Memory B cell (primary cell): ENCODE measurements at regions not wholly inside any gene's neighbourhood (a gene's known extent, or its start where the extent isn't known, plus 50 kb on each side); places are given as distances from the start of the nearest gene placed in this dataset.
"Not testable (repeated sequence)": the region's sequence is repeated elsewhere in the genome, so short reads cannot be mapped to it uniquely, and the experiment has no call there.

Experiments
- ATAC-seq: fragments of 150-1000 bp; cut with Tn5 transposase; 2 replicates; pipeline ENCODE4 v1.10.0; 2021; ENCODE audit warnings: low read depth, mild to moderate bottlenecking, moderate library complexity
- DNase-seq, 2 donors: peaks; one replicate each; pipeline ENCODE4 v3.0.0; 2022; ENCODE audit warnings: low spot score in 2 of 2
- H3K27ac Mint-ChIP-seq: one replicate; pipeline ENCODE4 v1.8.0; 2022; ENCODE audit warnings: mild to moderate bottlenecking, moderate library complexity, mixed read lengths
- H3K27me3 Mint-ChIP-seq: one replicate; pipeline ENCODE4 v1.8.0; 2022; ENCODE audit warnings: mixed read lengths
- H3K36me3 Mint-ChIP-seq: one replicate; pipeline ENCODE4 v1.8.0; 2022; ENCODE audit warnings: mild to moderate bottlenecking, mixed read lengths
- H3K4me1 Mint-ChIP-seq: one replicate; pipeline ENCODE4 v1.8.0; 2022; ENCODE audit warnings: mixed read lengths
- H3K4me3 Mint-ChIP-seq: one replicate; pipeline ENCODE4 v1.8.0; 2022; ENCODE audit warnings: mild to moderate bottlenecking, moderate library complexity, mixed read lengths
- H3K9me3 Mint-ChIP-seq: one replicate; pipeline ENCODE4 v1.8.0; 2022; ENCODE audit warnings: mixed read lengths

DNA sequence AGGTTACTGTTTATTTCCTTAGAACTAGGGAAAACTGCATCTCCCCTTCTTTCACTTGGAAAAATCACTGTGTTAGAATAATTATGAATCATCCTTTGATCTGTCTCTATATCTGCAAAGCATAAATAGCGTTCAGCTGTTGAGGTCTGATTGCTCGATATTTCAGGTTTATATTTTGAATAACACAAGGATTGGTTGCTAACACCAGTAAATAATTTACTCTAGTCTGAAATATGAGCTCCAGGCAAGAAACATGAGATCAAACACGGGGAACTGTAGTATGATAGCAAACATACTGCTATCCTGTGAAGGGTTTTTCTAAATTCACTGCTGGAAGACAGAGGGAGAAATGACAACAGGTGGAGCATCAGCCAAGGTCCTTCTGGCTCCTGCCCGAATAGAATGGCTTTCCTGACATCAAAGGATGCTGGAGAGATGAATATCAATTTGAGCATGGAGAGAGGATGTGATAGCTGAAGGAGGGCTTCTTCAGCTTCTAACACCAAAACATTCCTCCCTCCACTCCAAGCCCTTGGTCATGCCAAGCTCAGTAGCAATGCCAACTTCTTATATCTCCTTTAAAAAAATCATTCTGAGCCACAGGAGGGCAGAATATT, 450.3 kb downstream of the SHISA9 start:
- H3K4me1 Mint-ChIP-seq: no peaks in the 10 kb centered on the region
- no peak for DNase-seq
- H3K27me3 Mint-ChIP-seq: no peaks in the 10 kb centered on the region
- no peak overlapping the region for H3K4me3 Mint-ChIP-seq
- peaks cover 5% of the 10 kb centered on the region for H3K9me3 Mint-ChIP-seq
- H3K27ac Mint-ChIP-seq: no peak overlapping the region
- H3K36me3 Mint-ChIP-seq: no peaks in the 10 kb centered on the region
- no peak for ATAC-seq

DNA sequence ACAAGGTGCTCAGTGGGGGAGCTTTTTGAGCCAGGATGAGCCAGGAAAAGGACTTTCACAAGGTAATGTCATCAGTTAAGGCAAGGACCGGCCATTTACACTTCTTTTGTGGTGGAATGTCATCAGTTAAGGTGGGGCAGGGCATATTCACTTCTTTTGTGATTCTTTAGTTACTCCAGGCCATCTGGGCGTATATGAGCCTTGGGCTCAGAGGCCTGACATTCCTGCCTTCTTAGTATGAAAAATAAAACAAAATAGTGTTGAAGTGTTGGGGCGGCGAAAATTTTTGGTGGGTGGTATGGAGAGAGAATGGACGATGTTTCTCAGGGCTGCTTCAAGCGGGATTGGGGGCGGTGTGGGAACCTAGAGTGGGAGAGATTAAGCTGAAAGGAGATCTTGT, 451.4 kb downstream of the SHISA9 start:
- H3K9me3 Mint-ChIP-seq, DNase-seq, H3K27ac Mint-ChIP-seq, ATAC-seq, H3K36me3 Mint-ChIP-seq, H3K4me3 Mint-ChIP-seq, H3K4me1 Mint-ChIP-seq, H3K27me3 Mint-ChIP-seq: not testable (repeated sequence)

DNA sequence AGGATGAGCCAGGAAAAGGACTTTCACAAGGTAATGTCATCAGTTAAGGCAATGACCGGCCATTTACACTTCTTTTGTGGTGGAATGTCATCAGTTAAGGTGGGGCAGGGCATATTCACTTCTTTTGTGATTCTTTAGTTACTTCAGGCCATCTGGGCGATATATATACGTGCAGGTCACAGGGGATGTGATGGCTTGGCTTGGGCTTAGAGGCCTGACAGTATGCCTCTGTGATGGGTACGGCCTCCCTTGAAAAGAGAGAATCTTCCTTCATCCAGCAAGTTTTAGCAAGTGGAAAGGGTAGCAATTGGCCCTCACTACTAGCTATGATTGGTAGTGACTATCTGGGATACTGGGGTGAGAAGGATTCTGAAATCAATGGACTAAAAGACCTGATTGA, 456.4 kb downstream of the SHISA9 start:
- not testable (repeated sequence) for H3K27ac Mint-ChIP-seq, H3K27me3 Mint-ChIP-seq, H3K4me3 Mint-ChIP-seq, ATAC-seq, H3K36me3 Mint-ChIP-seq, DNase-seq, H3K4me1 Mint-ChIP-seq
- H3K9me3 Mint-ChIP-seq: peaks cover 15% of the 10 kb centered on the region

DNA sequence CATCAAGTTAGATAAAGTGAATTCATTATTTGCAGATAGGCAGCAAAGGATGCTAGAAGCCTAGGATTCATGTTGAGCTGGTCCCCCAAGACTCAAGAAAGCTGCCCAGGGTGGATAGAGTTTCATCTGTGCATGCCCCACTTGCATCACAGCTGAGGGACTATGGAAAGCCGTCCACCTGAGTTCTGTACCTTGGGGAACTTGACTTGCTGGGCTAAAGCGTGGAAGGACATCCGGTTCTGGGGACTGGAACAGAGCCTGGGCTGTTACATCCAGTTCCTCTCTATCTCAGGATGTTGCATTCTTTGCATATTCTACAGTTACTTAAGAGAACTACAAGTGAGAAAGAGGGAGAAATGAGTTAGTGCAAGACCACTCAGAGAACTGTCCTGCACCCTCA, 458.4 kb downstream of the SHISA9 start:
- Mint-ChIP-seq H3K4me1 (no peaks in the 10 kb centered on the region), H3K9me3 (peaks cover 15% of the 10 kb centered on the region), H3K27me3 (no peaks in the 10 kb centered on the region), H3K4me3 (no peak overlapping the region), H3K36me3 (no peaks in the 10 kb centered on the region), H3K27ac (no peak overlapping the region)
- ATAC-seq: no peak
- no peak for DNase-seq

DNA sequence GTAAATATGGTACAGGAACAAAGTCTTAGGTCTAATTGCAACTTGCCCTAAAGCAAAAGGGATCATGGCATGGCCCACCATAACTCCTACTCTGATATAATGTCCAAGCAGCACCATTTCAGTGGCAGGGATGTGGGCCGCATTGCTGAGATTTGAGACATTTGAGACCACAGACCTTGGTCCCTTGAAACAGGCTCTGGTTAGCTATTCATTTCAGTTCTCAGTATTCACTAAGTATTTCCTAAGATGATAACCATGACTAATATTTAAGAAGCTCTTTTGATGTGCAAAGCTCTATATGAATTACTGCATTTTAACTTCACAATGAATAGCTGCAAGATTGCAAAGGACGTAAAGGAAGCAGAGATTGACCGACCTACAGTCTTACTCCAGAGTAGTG, 471.0 kb downstream of the SHISA9 start:
- Mint-ChIP-seq H3K27me3 (no peaks in the 10 kb centered on the region), H3K4me1 (no peaks in the 10 kb centered on the region), H3K36me3 (no peaks in the 10 kb centered on the region), H3K9me3 (peaks cover 10% of the 10 kb centered on the region), H3K27ac (no peak overlapping the region), H3K4me3 (no peak overlapping the region)
- DNase-seq (no peak), ATAC-seq (no peak)

DNA sequence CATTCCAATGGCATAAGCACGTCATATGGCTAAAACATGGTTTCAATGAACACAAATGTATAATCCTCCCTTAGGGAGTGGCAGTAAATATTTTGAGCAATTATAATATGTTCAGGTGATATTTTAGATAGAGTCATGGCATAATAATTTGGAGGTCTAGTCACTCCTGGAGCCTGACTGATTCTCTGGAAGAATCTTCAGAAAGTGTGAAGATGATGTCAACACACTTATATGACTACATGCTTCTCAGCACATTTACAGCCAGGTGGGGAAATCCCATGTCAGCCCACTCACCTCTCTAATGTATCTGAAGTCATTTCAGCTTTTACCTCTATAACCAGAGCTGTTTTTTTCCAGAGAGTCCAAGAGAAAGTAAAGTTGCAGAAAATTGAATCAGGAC, 474.8 kb downstream of the SHISA9 start:
- no peak overlapping the region for H3K4me3 Mint-ChIP-seq
- ATAC-seq: no peak
- peaks cover 7% of the 10 kb centered on the region for H3K9me3 Mint-ChIP-seq
- no peaks in the 10 kb centered on the region for H3K4me1 Mint-ChIP-seq
- H3K27ac Mint-ChIP-seq: no peak overlapping the region
- H3K27me3 Mint-ChIP-seq: no peaks in the 10 kb centered on the region
- no peaks in the 10 kb centered on the region for H3K36me3 Mint-ChIP-seq
- DNase-seq: no peak

DNA sequence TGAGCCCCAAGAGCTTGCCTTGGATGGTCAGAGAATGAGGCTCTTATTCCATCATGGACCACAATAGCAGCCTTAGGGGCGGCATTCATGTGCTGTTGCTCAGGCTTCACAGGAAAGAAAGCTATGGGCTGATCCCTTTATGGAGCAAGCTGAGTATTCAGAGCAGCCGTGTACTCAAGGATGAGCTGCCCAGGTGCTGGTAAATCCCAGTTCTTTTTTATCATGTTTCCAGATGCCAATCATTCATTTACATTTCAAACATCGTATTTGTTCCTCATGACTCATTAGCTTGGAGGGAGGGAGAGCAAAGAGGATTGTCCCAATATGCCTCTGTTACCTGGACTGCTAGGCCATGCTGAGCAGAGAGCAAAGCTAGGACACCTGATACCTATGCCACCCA, 475.7 kb downstream of the SHISA9 start:
- Mint-ChIP-seq H3K27ac (no peak overlapping the region), H3K4me3 (no peak overlapping the region), H3K4me1 (no peaks in the 10 kb centered on the region), H3K27me3 (no peaks in the 10 kb centered on the region), H3K36me3 (no peaks in the 10 kb centered on the region), H3K9me3 (peaks cover 7% of the 10 kb centered on the region)
- ATAC-seq: no peak
- DNase-seq: no peak

DNA sequence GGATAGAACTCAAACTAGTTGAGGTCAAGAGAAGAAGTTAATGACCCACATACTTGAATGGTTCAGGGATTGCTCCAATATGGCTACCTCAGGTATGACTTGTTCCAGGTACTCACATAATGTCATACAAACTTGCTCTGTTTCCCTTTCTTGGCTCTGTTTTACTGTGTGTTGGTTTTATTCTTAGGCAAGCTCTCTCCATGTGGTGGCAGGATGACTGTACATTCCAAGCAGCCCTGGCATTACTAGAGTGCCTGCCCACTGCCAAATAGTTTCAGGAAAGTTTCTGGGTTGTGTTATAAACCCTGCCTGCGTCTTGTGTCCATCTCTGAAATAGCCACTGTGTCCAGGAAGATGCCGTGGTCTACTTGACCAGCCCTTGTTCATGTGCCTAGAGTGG, 476.8 kb downstream of the SHISA9 start:
- Mint-ChIP-seq H3K4me3 (no peak overlapping the region), H3K4me1 (no peaks in the 10 kb centered on the region), H3K9me3 (peaks cover 11% of the 10 kb centered on the region), H3K27ac (no peak overlapping the region), H3K36me3 (no peaks in the 10 kb centered on the region), H3K27me3 (no peaks in the 10 kb centered on the region)
- DNase-seq (no peak), ATAC-seq (no peak)

DNA sequence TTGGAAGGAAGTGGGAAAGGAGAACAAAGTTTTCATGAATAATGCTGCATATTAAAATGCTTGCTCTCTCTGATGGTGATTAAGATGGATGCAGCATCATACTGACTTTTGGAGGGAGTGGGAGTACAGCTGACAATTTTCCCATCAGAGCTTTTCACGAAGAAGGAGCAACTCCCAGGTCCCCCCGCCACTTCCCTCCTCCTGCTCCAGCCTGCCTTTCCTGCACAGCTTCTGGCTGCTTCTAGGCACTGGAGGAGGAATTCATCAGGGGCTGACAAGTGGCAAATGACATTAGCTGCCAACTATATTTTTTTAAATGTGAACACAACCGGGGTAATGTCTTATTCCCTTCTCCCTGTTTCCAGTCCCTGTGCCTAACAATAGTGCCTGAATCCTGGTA, 477.9 kb downstream of the SHISA9 start:
- Mint-ChIP-seq H3K36me3 (no peaks in the 10 kb centered on the region), H3K4me3 (no peak overlapping the region)

DNA sequence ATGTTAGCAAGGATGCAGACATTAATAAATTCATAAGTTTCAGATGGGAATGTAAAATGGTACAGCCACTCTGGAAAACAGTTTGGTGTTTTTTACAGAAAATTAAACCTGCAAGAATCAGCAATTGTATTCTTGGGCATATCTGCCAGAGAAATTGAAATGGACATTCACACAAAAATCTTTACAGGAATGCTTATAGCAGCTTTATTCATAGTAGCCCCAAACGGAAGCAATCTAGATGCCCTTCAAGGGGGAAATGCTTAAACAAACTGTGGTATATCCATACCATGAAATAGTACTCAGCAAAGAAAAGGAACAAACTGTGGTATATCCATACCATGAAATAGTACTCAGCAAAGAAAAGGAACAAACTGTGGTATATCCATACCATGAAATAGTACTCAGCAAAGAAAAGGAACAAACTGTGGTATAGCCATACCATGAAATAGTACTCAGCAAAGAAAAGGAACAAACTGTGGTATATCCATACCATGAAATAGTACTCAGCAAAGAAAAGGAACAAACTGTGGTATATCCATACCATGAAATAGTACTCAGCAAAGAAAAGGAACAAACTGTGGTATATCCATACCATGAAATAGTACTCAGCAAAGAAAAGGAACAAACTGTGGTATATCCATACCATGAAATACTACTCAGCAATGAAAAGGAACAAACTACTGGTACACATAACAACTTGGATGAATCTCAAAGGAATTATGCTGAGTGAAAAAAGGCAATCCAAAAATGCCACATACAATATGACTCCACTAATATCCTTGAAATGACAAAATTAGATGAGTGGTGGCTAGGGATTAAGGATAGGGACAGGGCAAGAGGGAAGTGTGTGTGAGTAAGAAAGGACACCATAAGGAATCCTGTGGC, 484.0 kb downstream of the SHISA9 start:
- not testable (repeated sequence) for H3K36me3 Mint-ChIP-seq, H3K4me1 Mint-ChIP-seq, H3K27ac Mint-ChIP-seq, DNase-seq, H3K4me3 Mint-ChIP-seq, ATAC-seq, H3K27me3 Mint-ChIP-seq
- H3K9me3 Mint-ChIP-seq: peaks cover 18% of the 10 kb centered on the region

More for the DNA sequence above, 477.9 kb downstream of the SHISA9 start:
- no peaks in the 10 kb centered on the region for H3K4me1 Mint-ChIP-seq
- ATAC-seq (no peak), DNase-seq (no peak)
- no peak overlapping the region for H3K27ac Mint-ChIP-seq
- H3K27me3 Mint-ChIP-seq: no peaks in the 10 kb centered on the region
- peaks cover 11% of the 10 kb centered on the region for H3K9me3 Mint-ChIP-seq

DNA sequence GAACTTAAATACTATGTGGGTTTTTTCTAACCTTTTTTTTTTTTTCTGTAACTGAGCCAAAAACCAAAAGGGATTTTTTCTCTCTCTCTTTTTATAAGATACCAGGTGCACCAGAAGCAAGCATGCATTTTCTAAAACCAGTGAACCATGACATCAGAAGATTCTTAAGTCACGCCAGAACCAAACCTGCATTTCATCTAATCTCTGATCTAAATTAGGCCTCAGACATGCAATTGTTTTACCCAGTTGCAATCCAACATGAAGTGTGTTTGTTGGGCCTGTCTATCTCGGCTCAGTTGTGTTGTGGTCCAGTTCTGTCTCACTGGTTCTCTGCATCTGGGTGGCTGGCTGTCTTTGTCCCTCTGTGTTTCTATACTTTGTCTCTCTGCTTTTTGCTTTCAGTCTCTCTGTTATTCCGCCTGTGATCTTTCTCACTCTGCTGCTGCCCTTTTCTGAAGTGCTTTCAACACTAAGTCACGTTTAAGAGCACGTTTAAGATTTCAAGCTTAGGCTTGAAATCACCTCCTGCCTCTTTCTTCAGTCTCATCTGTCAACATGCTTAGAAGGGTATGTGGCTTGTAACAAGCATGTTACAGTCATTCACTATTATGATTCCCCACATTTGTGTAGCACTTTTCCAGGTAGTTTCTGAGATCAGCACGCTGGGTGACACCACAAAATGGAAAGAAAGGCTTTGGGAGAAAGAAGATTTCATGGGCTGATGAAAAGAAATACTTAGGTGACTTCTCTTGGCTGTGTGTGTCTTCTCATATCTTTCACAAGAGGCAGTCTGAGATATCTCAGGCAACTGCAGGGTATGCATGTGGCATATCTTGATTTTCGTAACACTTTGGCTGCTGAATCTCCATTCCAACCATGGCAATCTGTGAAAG, 488.9 kb downstream of the SHISA9 start:
- no peaks in the 10 kb centered on the region for H3K36me3 Mint-ChIP-seq
- DNase-seq: no peak

DNA sequence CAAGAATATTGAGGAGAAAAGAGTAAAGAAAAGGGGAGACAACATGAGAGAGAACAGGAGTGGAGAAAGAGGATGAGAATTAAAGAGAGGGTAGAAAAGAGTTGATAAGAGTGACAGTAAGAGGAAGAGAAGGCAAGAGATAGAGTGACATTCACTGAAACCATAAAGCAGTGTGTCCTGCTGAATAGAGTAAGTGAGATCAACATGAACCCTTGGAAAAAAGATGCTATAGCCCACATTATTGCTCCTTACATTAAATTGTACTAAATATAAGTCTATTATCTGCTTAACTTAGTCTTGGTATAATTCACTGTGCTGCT, 489.5 kb downstream of the SHISA9 start:
- no peak for ATAC-seq
- H3K27ac Mint-ChIP-seq: no peak overlapping the region
- H3K27me3 Mint-ChIP-seq: no peaks in the 10 kb centered on the region
- DNase-seq: no peak
- peaks cover 2% of the 10 kb centered on the region for H3K9me3 Mint-ChIP-seq
- H3K36me3 Mint-ChIP-seq: no peaks in the 10 kb centered on the region
- H3K4me1 Mint-ChIP-seq: peaks cover 5% of the 10 kb centered on the region
- no peak overlapping the region for H3K4me3 Mint-ChIP-seq

More for the DNA sequence above, 488.9 kb downstream of the SHISA9 start:
- H3K9me3 Mint-ChIP-seq: peaks cover 5% of the 10 kb centered on the region
- no peak overlapping the region for H3K4me3 Mint-ChIP-seq
- H3K27ac Mint-ChIP-seq: peak overlapping the region; percentile 0
- no peak for ATAC-seq
- H3K4me1 Mint-ChIP-seq: peaks cover 5% of the 10 kb centered on the region
- no peaks in the 10 kb centered on the region for H3K27me3 Mint-ChIP-seq

DNA sequence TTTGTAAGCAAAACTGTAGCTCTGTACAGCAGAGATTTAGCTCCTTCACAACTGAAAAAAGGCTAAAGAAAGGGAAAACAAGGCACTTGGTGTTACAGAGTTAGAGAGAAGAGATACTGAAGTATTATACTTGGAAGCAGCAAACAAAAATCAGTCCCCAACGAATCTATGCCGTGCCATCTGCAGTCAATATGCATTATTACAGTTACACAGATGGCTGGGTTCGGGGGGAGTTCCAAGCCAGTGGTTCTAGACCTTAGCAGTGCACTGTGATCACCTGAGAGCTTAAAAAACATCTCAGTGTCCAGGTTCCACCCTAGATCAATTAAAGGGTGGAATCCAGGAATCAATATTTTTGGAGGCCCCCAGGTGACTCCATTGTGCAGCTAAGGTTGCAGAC, 489.9 kb downstream of the SHISA9 start:
- H3K4me3 Mint-ChIP-seq: no peak overlapping the region
- no peaks in the 10 kb centered on the region for H3K27me3 Mint-ChIP-seq
- peaks cover 5% of the 10 kb centered on the region for H3K4me1 Mint-ChIP-seq
- no peaks in the 10 kb centered on the region for H3K36me3 Mint-ChIP-seq
- peaks cover 2% of the 10 kb centered on the region for H3K9me3 Mint-ChIP-seq
- DNase-seq (no peak), ATAC-seq (no peak)
- H3K27ac Mint-ChIP-seq: no peak overlapping the region

DNA sequence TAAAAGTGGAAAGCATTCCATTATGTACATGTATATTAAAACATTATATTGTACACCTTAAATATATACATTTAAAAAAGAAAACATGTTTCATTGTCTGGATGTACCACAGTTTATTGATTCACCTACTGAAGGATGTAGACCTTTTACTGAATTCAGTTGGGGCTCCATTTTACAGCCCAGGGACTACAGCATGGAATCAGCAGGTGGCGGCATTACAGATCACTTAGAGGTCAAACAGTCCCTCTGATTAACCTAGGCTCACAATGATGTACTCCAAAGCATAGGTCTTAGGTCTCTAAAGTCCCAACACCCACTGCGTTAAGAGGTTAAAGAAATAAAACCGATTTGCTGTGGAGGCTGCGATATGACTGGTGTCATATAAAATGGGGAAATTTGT, 490.9 kb downstream of the SHISA9 start:
- no peak for ATAC-seq
- Mint-ChIP-seq H3K9me3 (peaks cover 2% of the 10 kb centered on the region), H3K4me3 (no peak overlapping the region), H3K27me3 (no peaks in the 10 kb centered on the region), H3K4me1 (peaks cover 5% of the 10 kb centered on the region), H3K36me3 (no peaks in the 10 kb centered on the region), H3K27ac (no peak overlapping the region)
- no peak for DNase-seq
